ENCODE measurements at regions not wholly inside any gene's neighbourhood (a gene's known extent, or its start where the extent isn't known, plus 50 kb on each side); places are given as distances from the start of the nearest gene placed in this dataset.

DNA sequence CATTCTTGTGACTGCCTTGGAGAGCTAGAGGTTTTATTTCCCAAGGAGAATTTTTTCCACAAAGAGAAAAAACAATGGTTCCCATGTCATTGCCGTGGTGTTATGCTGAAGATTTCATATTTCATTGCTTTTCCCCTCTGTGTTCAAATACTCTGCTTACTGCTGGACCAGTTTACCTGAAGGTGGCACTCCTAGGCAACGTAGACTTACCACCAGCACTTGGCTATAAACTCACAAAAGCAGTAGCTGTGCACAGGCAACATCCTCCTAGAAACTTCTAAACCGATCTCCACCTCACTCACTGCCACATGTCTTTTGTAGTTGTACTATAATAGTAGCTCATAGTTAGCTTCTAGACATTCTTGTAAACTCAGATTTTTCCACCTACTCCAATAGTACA lies 1319.7 kb upstream of the CRIM1 start:
- ATAC-seq (no peak), DNase-seq (no peak)
- Histone ChIP-seq H3K27me3 (no peaks in the 10 kb centered on the region), H3K9me3 (no peaks in the 10 kb centered on the region), H3K27ac (no peak overlapping the region), H3K4me1 (no peaks in the 10 kb centered on the region), H3K36me3 (no peaks in the 10 kb centered on the region), H3K4me3 (no peak overlapping the region)
- TF ChIP-seq, protein P1, sequence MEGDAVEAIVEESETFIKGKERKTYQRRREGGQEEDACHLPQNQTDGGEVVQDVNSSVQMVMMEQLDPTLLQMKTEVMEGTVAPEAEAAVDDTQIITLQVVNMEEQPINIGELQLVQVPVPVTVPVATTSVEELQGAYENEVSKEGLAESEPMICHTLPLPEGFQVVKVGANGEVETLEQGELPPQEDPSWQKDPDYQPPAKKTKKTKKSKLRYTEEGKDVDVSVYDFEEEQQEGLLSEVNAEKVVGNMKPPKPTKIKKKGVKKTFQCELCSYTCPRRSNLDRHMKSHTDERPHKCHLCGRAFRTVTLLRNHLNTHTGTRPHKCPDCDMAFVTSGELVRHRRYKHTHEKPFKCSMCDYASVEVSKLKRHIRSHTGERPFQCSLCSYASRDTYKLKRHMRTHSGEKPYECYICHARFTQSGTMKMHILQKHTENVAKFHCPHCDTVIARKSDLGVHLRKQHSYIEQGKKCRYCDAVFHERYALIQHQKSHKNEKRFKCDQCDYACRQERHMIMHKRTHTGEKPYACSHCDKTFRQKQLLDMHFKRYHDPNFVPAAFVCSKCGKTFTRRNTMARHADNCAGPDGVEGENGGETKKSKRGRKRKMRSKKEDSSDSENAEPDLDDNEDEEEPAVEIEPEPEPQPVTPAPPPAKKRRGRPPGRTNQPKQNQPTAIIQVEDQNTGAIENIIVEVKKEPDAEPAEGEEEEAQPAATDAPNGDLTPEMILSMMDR (IDR thresholded peaks at IDR 0.05) = no peak
- intact Hi-C loops (cut with DNase I) = no loop called here
- 57 to 68% methylated on average over 3 of the region's 3 CpGs for WGBS, 2 donors

- 87 to 89% methylated on average over 4 of the region's 4 CpGs for WGBS, 2 donors
- Histone ChIP-seq H3K27me3 (no peaks in the 10 kb centered on the region), H3K9me3 (no peaks in the 10 kb centered on the region), H3K4me1 (no peaks in the 10 kb centered on the region), H3K4me3 (no peak overlapping the region), H3K27ac (no peak overlapping the region), H3K36me3 (no peaks in the 10 kb centered on the region)
- TF ChIP-seq, protein P1 (IDR thresholded peaks at IDR 0.05) = no peak
- DNase-seq (no peak), ATAC-seq (no peak)
- intact Hi-C loops (cut with DNase I) = no loop called here
Observed at GRCh38 chr2:35033748-35034147, 1321.8 kb upstream of the CRIM1 start.

- intact Hi-C loops (cut with DNase I) = no loop called here
- Histone ChIP-seq H3K4me1 (no peaks in the 10 kb centered on the region), H3K9me3 (peaks cover 0 to 7% (median 0%) of the 10 kb centered on the region in 11 donors), H3K27me3 (no peaks in the 10 kb centered on the region), H3K4me3 (no peak overlapping the region), H3K27ac (no peak overlapping the region), H3K36me3 (no peaks in the 10 kb centered on the region)
- DNase-seq (no peak), ATAC-seq (no peak)
- TF ChIP-seq, protein P1 (IDR thresholded peaks at IDR 0.05) = no peak
Observed at GRCh38 chr2:35023545-35023944, 1332.0 kb upstream of the CRIM1 start.

- Histone ChIP-seq H3K9me3 (no peaks in the 10 kb centered on the region), H3K4me1 (no peaks in the 10 kb centered on the region), H3K27ac (no peak overlapping the region), H3K4me3 (no peak overlapping the region), H3K36me3 (no peaks in the 10 kb centered on the region), H3K27me3 (no peaks in the 10 kb centered on the region)
- no peak for DNase-seq
- intact Hi-C loops (cut with DNase I) = no loop called here
- WGBS, 2 donors = 94 to 97% methylated on average over 1 of the region's 1 CpG
- TF ChIP-seq, protein P1 (IDR thresholded peaks at IDR 0.05) = no peak
- ATAC-seq = no peak
Observed at GRCh38 chr2:35000453-35000852, 1355.1 kb upstream of the CRIM1 start.

DNA sequence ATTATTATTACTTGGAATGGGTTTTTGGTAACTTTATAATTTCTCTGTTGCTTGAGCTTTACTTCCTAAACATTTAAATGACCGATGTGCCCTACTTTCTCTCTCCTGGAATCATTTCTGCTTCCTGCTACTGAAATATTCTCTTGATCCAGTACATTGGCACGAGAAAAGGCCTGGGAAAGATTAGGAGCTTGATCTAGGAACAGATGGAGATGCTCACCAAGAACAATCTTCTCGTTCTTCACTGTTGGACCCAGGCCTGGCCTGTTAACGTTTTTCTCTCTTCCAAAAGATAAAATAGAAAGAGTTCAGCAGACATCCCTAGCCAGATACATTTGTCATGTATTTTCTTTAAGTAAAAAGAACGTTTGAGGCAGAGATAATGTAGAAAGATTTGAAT lies 1356.8 kb upstream of the CRIM1 start:
- Histone ChIP-seq H3K9me3 (no peaks in the 10 kb centered on the region), H3K27me3 (no peaks in the 10 kb centered on the region), H3K4me3 (no peak overlapping the region), H3K27ac (no peak overlapping the region), H3K4me1 (no peaks in the 10 kb centered on the region), H3K36me3 (no peaks in the 10 kb centered on the region)
- DNase-seq = no peak
- no peak for ATAC-seq
- TF ChIP-seq, protein P1 (IDR thresholded peaks at IDR 0.05) = no peak
- 50 to 59% methylated on average over 5 of the region's 5 CpGs for WGBS, 2 donors
- intact Hi-C loops (cut with DNase I) = no loop called here

All from heart right ventricle (tissue), 16 donors.